ENCODE measurements at regions not wholly inside any gene's neighbourhood (a gene's known extent, or its start where the extent isn't known, plus 50 kb on each side); places are given as distances from the start of the nearest gene placed in this dataset.
A peak's percentile ranks its signal among the peaks of the same experiment; 100 is the strongest.

- no peak overlapping the region for H3K27ac Mint-ChIP-seq
- no peak for DNase-seq
- 83 to 100% methylated on average over 1 of the region's 1 CpG for WGBS, 2 experiments (ENCODE audit: insufficient coverage in 1 of 2, insufficient read length in 1 of 2)
- H3K9me3 Mint-ChIP-seq: no peaks in the 10 kb centered on the region
- Histone ChIP-seq H3K9me3 (ENCODE audit: control insufficient read depth, low read length) (no peaks in the 10 kb centered on the region), H3K4me3 (ENCODE audit: low read length) (no peak overlapping the region), H3K9ac (ENCODE audit: extremely low read depth, low read length, poor library complexity, severe bottlenecking) (no peak overlapping the region), H3K27me3 (ENCODE audit: control insufficient read depth, insufficient read depth, low read length, poor library complexity, severe bottlenecking) (no peaks in the 10 kb centered on the region), H3K27ac (ENCODE audit: low read depth, low read length) (no peak overlapping the region), H3K36me3 (ENCODE audit: control insufficient read depth, insufficient read depth, low read length) (no peaks in the 10 kb centered on the region), H3K4me1 (ENCODE audit: control insufficient read depth, insufficient read depth, low read length) (no peaks in the 10 kb centered on the region)
- H3K27me3 Mint-ChIP-seq (ENCODE audit: insufficient read depth): peaks cover 14% of the 10 kb centered on the region
- no peaks in the 10 kb centered on the region for H3K36me3 Mint-ChIP-seq (ENCODE audit: low read depth)
- no peaks in the 10 kb centered on the region for H3K4me1 Mint-ChIP-seq
- no peak for TF ChIP-seq CTCF (conservative IDR thresholded peaks at IDR 0.05)
- H3K4me3 Mint-ChIP-seq: no peak overlapping the region
Observed at GRCh38 chr2:17093712-17094111, 424.5 kb downstream of the RAD51AP2 start.

- Mint-ChIP-seq H3K36me3 (ENCODE audit: low read depth) (no peaks in the 10 kb centered on the region), H3K27me3 (ENCODE audit: insufficient read depth) (peaks cover 29% of the 10 kb centered on the region), H3K27ac (no peak overlapping the region), H3K9me3 (no peaks in the 10 kb centered on the region), H3K4me3 (no peak overlapping the region), H3K4me1 (peaks cover 33% of the 10 kb centered on the region)
- Histone ChIP-seq H3K4me1 (ENCODE audit: control insufficient read depth, insufficient read depth, low read length) (peaks cover 13% of the 10 kb centered on the region), H3K36me3 (ENCODE audit: control insufficient read depth, insufficient read depth, low read length) (no peaks in the 10 kb centered on the region), H3K27me3 (ENCODE audit: control insufficient read depth, insufficient read depth, low read length, poor library complexity, severe bottlenecking) (peaks cover 3% of the 10 kb centered on the region), H3K9me3 (ENCODE audit: control insufficient read depth, low read length) (peaks cover 3% of the 10 kb centered on the region), H3K27ac (ENCODE audit: low read depth, low read length) (no peak overlapping the region), H3K4me3 (ENCODE audit: low read length) (peak overlapping the region; percentile 6), H3K9ac (ENCODE audit: extremely low read depth, low read length, poor library complexity, severe bottlenecking) (no peak overlapping the region)
- TF ChIP-seq CTCF (conservative IDR thresholded peaks at IDR 0.05): no peak
- no peak for DNase-seq
- WGBS, 2 experiments (ENCODE audit: insufficient coverage in 1 of 2, insufficient read length in 1 of 2): 90% methylated on average over 1 of the region's 1 CpG; no CpG with 5 or more reads in 1 of the 2 experiments
Observed at GRCh38 chr2:17086990-17087389, 421.4 kb upstream of the CYRIA start.

- Histone ChIP-seq H3K4me1 (ENCODE audit: control insufficient read depth, insufficient read depth, low read length) (peaks cover 13% of the 10 kb centered on the region), H3K27me3 (ENCODE audit: control insufficient read depth, insufficient read depth, low read length, poor library complexity, severe bottlenecking) (peaks cover 9% of the 10 kb centered on the region), H3K36me3 (ENCODE audit: control insufficient read depth, insufficient read depth, low read length) (no peaks in the 10 kb centered on the region), H3K27ac (ENCODE audit: low read depth, low read length) (no peak overlapping the region), H3K9me3 (ENCODE audit: control insufficient read depth, low read length) (peaks cover 17% of the 10 kb centered on the region), H3K4me3 (ENCODE audit: low read length) (no peak overlapping the region), H3K9ac (ENCODE audit: extremely low read depth, low read length, poor library complexity, severe bottlenecking) (no peak overlapping the region)
- DNase-seq: no peak
- Mint-ChIP-seq H3K36me3 (ENCODE audit: low read depth) (peaks cover 2% of the 10 kb centered on the region), H3K4me3 (no peak overlapping the region), H3K4me1 (peaks cover 33% of the 10 kb centered on the region), H3K9me3 (peaks cover 10% of the 10 kb centered on the region), H3K27me3 (ENCODE audit: insufficient read depth) (peaks cover 40% of the 10 kb centered on the region), H3K27ac (no peak overlapping the region)
- TF ChIP-seq CTCF (conservative IDR thresholded peaks at IDR 0.05): no peak
- 94% methylated on average over 2 of the region's 2 CpGs; no CpG with 5 or more reads in 1 of the 2 experiments for WGBS, 2 experiments (ENCODE audit: insufficient coverage in 1 of 2, insufficient read length in 1 of 2)
Observed at GRCh38 chr2:17085546-17086202, 420.0 kb upstream of the CYRIA start.

Data from endodermal cell (in vitro differentiated cells).